Colonic mucosa (tissue), 4 donors: ENCODE measurements at regions not wholly inside any gene's neighbourhood (a gene's known extent, or its start where the extent isn't known, plus 50 kb on each side); places are given as distances from the start of the nearest gene placed in this dataset.

Experiments
- DNase-seq: peaks from one replicate; pipeline ENCODE4 v3.0.0-alpha.2; 2020
- H3K27ac ChIP-seq: fragments of 200-600 bp; one replicate; pipeline ENCODE4 v1.8.0; 2021
- H3K27me3 ChIP-seq: fragments of 200-600 bp; one replicate; pipeline ENCODE4 v1.8.0; 2021
- H3K36me3 ChIP-seq: fragments of 200-600 bp; one replicate; pipeline ENCODE4 v1.8.0; 2021
- H3K4me1 ChIP-seq: fragments of 200-600 bp; one replicate; pipeline ENCODE4 v1.8.0; 2021; ENCODE audit warnings: mild to moderate bottlenecking
- H3K4me3 ChIP-seq: fragments of 200-600 bp; one replicate; pipeline ENCODE4 v1.8.0; 2021
- H3K9ac ChIP-seq, 2 donors: one replicate each; pipeline ENCODE4 v1.7.0; 2013; ENCODE audit warnings: control low read depth in 2 of 2, low read depth in 2 of 2, low read length in 2 of 2
- H3K9me3 ChIP-seq: fragments of 200-600 bp; one replicate; pipeline ENCODE4 v1.8.0; 2021
- CTCF ChIP-seq: fragments of 200-600 bp; IDR thresholded peaks from one replicate; pipeline ENCODE4 v1.8.0; 2022; ENCODE audit warnings: antibody characterized with exemption, mild to moderate bottlenecking
- intact Hi-C: fragments of 100-400 bp; cut with DNase I; formaldehyde crosslinking; loops from one replicate; pipeline ENCODE4 v1.14.1; 2022
- donor health status: healthy.
- donor health status: DM: no; HTN: no; CAD: no.
- donor health status: DM: no; HTN: no; CAD: no.

- Histone ChIP-seq H3K4me3 (peak overlapping the region; percentile 27), H3K9me3 (no peaks in the 10 kb centered on the region), H3K27ac (no peak overlapping the region), H3K36me3 (no peaks in the 10 kb centered on the region), H3K9ac (no peak overlapping the region), H3K4me1 (no peaks in the 10 kb centered on the region), H3K27me3 (no peaks in the 10 kb centered on the region)
- TF ChIP-seq CTCF: no peak
- peak; percentile 25 for DNase-seq
- intact Hi-C loops: no loop called here
These were observed 775.6 kb downstream of the BRD1 start for GRCh38 chr22:49052023-49052538.

- no peak overlapping the region for H3K27ac ChIP-seq
- TF ChIP-seq CTCF: no peak
- H3K9me3 ChIP-seq: no peaks in the 10 kb centered on the region
- peak overlapping the region; percentile 27 for H3K4me3 ChIP-seq
- H3K9ac ChIP-seq: no peak overlapping the region
- no peaks in the 10 kb centered on the region for H3K36me3 ChIP-seq
- intact Hi-C loops: no loop called here
- H3K4me1 ChIP-seq: no peaks in the 10 kb centered on the region
- DNase-seq: no peak
- H3K27me3 ChIP-seq: no peaks in the 10 kb centered on the region
These were observed 776.1 kb downstream of the BRD1 start for GRCh38 chr22:49051491-49052022.

GRCh38 chr22:49049691-49050090, 778.0 kb downstream of the BRD1 start:
- no peak overlapping the region for H3K27ac ChIP-seq
- no peak for DNase-seq
- intact Hi-C loops: loop anchor here (5.0 kb wide), 1 partner anchor 258 kb away; no protein-coding TSS in a partner anchor
- no peak for TF ChIP-seq CTCF
- no peaks in the 10 kb centered on the region for H3K27me3 ChIP-seq
- H3K4me1 ChIP-seq: no peaks in the 10 kb centered on the region
- no peaks in the 10 kb centered on the region for H3K36me3 ChIP-seq
- no peak overlapping the region for H3K4me3 ChIP-seq
- H3K9ac ChIP-seq: no peak overlapping the region
- no peaks in the 10 kb centered on the region for H3K9me3 ChIP-seq

- no peak overlapping the region for H3K4me3 ChIP-seq
- TF ChIP-seq CTCF: no peak
- H3K4me1 ChIP-seq: no peaks in the 10 kb centered on the region
- no peaks in the 10 kb centered on the region for H3K27me3 ChIP-seq
- H3K9ac ChIP-seq: no peak overlapping the region
- H3K36me3 ChIP-seq: no peaks in the 10 kb centered on the region
- H3K27ac ChIP-seq: no peak overlapping the region
- no peak for DNase-seq
- intact Hi-C loops: loop anchor here (5.0 kb wide), 1 partner anchor 259 kb away; no protein-coding TSS in a partner anchor
- no peaks in the 10 kb centered on the region for H3K9me3 ChIP-seq
These were observed 779.1 kb downstream of the BRD1 start for GRCh38 chr22:49048591-49048990.

GRCh38 chr22:49047447-49047846, 780.2 kb downstream of the BRD1 start:
- intact Hi-C loops: loop anchor here (5.0 kb wide), 1 partner anchor 260 kb away; no protein-coding TSS in a partner anchor
- no peak for DNase-seq
- no peak overlapping the region for H3K9ac ChIP-seq
- H3K9me3 ChIP-seq: no peaks in the 10 kb centered on the region
- TF ChIP-seq CTCF: no peak
- H3K27ac ChIP-seq: no peak overlapping the region
- H3K36me3 ChIP-seq: no peaks in the 10 kb centered on the region
- H3K27me3 ChIP-seq: no peaks in the 10 kb centered on the region
- H3K4me3 ChIP-seq: no peak overlapping the region
- no peaks in the 10 kb centered on the region for H3K4me1 ChIP-seq
